GM19239 (cell line): ENCODE measurements at regions not wholly inside any gene's neighbourhood (a gene's known extent, or its start where the extent isn't known, plus 50 kb on each side); places are given as distances from the start of the nearest gene placed in this dataset.

ENCODE experiments used
- DNase-seq: peaks from one replicate; pipeline ENCODE4 v3.0.0; 2011; ENCODE audit warnings: low spot score; ENCODE audit not compliant: insufficient read length
- FAIRE-seq: peaks from 2 replicates; lab custom pipeline; 2011; peaks lifted over from hg19 to GRCh38; lab: Jason Lieb, UNC

DNA sequence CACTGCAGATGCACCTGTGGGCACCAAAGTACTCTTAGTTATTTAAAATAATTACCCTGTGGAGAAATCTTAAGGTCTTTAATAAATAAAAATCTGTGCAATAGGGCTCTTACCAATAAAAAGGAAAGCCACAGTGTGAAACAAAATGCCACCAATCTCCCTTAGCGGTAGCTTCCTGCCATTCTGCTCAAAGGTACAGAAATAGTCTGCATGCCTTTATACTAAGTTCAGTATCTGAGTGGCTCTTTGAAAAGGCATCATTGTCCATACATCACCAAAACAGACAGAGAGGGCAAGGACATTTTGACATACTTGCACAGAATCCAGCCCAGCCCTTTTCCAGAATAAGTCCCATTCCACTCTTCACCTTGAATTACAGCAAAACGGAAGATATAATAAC, 161.0 kb downstream of the KLF12 start:
- FAIRE-seq = peak; percentile 4
- no peak for DNase-seq

DNA sequence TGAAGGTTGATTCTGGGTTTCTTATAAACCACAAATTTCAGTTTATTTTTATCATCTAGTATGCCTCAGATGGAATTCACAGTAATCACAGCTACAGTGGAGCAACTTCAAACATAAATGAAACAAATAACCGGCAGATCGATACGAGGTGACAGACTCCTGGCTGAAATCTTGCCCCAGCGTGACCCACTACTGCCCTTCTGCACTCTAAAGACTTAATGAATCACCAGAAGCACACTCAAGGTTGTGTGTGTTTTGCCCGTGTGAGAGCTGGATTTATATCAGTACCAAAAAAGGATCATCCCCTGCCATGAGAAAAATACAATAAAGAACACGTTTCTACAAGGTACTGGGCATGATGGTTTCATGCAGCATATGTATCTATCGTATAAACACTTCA, 161.7 kb downstream of the KLF12 start:
- no peak for FAIRE-seq
- DNase-seq = no peak

DNA sequence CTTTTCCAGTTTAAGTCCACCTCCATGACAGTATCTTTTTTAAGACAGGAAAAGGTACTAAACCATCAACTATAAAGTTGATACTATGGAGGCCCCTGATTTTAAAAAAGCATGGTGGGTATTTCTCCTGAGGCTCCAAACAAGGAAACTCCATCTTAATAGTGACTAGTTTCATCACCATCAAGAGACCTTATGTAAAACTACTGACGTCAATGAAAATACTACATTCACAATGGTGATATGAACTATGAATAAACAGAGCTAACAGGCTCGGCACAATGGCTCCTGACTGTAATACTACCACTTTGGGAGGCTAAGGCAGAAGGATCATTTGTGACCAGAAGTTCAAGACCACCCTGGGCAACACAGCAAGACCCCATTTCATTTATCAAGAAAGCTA, 162.7 kb downstream of the KLF12 start:
- FAIRE-seq (no peak), DNase-seq (no peak)

DNA sequence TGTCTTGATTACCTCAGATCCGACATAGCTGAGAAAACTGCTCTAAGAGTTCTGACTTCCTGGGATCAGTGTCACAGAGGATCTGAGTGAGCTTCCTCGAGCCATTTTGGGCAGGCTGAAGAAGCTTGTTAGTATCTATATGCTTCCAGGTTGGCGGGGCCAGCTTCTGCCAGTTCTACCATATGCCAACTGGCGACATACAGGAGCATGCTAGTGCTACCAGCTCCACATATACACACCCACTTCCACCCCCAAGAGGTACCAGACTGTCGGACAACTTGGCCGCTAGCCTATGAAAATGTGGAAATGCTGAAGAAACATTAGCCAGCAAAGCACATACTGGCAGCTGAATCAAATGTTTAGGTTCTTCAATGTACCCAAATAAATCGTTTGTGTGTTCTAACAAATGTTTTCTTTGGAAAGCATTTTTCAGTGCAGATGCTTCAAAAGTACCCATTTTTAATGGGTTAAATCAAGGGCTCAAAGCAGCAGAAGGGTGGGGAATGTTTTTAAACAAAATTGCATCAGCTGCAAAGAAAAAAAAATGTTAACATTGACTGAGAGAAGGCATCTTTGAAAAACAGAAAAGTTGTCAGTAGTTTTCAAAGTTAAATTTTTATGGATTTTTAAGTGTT, 163.7 kb downstream of the KLF12 start:
- FAIRE-seq = peak; percentile 8
- DNase-seq = no peak

DNA sequence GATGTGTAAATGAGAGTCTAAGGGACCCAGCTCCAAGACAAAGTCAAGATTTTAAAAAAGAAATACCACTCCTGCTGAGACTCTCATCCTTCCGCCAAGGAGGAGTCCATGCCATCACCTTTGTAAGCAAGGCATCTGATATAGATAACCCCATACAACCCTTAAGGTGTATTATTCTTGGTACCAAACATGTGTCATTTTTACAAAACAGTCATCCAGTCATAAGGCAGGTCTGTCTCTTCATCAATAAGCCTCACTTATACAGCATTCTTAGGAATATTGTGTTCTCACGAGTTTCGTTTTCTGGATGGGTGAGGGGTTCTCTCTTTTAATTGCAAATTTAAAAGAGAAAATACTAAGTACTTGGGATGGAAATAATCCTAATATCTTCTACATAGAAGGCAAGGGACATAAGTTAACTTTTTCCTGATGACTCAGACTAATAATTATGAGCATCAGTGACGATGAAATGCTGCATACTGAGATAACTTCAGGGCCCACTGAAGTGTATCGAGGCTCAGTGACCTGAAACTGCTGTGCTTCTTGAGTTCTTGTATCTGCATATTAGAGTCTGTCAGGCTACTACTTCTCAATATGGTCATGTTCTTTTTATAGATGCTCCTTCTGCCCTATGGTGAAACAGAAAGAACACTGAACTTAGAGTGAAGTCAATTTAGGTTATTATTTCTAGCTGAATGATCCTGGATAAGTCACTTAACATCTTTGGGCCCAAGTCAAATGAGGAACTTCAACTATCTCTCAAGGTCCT, 166.6 kb downstream of the KLF12 start:
- peak; percentile 18 for DNase-seq
- peak; percentile 97 for FAIRE-seq

DNA sequence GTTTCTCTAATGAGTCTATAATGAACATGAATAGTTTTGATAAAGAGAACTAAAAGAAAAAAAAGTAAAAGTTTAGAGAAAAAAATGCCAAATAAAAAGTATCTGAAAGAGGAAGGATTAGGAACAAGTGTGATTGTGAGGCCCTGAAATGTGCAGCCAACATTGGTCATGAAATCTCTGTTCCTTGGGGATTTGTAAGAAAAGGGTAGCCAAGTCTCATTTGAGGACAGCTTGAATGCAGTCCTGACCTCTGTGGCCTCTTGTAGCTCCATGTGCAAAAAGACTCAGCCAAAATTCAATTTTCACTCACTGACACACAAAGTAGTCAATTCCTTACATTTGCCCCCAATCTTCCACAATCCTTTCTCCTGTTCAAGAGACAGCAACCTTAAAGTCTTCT, 167.9 kb downstream of the KLF12 start:
- FAIRE-seq (no peak), DNase-seq (no peak)

DNA sequence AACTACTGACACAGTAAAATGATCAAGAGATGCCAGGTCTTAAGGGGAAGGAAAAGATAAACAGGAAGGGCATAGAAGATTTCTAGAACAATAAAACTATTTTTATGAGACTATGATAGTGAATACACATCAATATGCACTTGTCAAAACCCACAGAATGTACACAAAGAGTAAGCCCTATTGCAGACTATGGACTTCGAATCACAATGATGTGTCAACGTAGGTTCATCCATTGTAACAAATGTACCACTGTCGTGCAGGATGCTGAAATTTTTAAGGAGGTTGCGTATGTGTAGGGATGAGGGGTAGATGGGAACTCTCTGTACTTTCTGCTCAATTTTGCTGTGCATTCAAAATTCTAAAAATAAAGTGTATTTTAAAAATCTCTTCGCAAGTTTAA, 171.9 kb downstream of the KLF12 start:
- DNase-seq (no peak), FAIRE-seq (no peak)

DNA sequence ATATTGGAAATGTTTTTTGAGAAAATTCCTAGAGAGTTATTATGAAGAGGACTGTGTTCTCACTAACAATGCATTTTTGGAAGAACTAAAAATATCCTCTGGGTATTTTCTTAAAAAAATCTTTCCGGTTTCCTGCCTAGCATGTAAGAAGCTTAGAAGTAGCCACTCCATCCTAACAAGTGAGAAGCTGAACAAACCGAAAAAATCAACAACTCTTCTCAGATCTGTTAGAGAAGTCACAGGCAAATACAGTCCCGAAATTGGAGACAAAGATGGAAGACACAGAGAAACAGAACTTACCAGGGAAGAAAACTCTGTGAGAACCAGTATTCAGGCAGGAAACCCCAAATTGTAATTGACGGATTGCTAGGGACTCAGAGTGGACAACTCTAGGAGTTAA, 173.0 kb downstream of the KLF12 start:
- FAIRE-seq (peak; percentile 74), DNase-seq (no peak)

DNA sequence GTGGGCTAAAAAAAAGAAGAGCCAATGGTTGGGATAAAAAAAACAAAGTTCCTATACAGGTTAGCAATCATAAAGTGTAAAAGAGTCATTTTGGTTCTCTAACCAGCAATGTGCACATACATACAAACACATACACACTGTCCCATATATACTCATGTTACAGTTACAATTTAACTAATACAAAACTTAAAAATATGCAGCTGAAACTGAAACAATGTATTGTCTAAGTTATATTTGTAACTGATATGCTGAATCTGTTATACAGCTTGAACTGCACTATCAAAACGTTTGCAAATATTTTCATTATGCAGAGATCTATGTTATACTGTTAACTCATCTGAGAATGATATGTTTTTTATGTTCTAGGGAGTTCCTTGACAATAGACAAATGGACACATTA, 173.7 kb downstream of the KLF12 start:
- FAIRE-seq = peak; percentile 79
- DNase-seq = no peak

DNA sequence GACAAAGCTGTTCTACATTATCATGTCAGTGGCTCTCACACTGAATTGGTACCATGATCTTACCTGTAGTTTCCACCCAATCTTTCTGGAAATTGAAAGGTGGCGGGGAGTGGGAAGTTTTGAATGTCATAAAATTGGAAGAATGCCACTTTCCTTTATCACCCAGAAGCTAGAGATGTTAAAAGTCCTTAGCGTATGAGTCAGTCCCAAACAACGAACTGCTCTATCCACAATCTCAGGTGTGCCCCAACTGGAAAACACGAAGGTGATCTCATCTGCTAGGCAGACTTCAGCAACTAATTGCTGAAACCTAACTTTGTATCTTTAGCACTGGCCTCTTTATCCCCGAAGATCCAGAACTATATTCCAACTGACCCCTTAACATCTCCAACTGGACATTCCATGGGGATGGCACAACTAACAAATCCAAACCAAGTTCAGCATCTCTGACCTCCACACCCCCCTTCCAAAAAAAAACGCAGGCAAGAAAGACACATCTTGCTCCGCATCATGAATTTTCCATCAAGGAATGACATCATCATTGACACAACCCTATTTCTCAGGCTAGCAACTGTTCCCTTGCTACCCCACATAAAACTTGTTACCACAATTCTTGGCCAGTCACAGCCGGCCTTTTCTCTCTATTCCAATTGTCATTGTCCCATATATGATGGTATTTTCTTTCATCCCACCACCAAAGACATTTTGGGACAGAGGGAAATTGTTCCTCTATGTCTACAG, 175.4 kb downstream of the KLF12 start:
- DNase-seq (no peak), FAIRE-seq (peak; percentile 86)

DNA sequence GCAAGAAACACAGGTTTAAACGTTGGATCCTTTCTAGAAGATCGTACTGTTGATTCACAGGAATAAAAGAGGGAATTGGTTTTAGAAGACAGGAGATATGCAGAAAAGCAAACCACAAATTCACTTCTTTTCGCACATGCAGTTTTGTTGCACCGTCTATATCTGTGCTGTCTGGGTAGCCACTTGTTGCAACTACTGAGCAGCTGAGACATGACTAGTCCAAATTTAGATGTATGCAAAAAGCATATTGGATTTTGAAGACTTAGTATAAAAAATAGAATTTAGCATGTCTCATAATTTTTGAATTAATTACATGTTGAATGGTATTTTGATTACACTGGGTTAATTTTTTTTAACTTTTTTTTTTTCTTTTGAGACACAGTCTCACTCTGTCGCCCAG, 176.3 kb downstream of the KLF12 start:
- FAIRE-seq = peak; percentile 26
- DNase-seq = no peak

DNA sequence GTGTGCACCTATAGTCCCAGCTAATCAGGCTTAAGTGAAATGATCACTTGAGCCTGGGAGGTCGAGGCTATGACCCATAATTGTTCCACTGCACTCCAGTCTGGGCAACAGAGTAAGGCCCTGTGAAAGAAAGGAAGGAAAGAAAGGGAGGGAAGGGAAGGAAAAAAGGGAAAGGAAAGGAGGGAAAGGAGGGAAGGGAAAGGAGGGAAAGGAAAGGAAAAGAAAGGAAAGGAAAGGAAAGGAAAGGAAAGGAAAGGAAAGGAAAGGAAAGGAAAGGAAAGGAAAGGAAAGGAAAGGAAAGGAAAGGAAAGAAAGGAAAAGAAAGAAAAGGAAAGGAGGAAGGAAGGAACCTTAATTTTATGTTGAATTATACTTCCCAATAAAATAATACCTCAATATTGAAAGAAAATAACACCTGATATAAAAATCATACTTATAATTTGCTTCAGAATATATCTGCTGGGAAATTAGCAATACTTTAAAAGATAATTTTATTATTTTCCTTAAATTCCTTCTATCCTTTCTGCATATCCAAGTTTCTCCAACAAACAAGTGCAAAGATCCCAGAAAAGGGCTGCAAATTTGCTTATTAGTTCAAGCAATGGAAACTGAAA, 177.3 kb downstream of the KLF12 start:
- peak; percentile 47 for FAIRE-seq
- DNase-seq = no peak

DNA sequence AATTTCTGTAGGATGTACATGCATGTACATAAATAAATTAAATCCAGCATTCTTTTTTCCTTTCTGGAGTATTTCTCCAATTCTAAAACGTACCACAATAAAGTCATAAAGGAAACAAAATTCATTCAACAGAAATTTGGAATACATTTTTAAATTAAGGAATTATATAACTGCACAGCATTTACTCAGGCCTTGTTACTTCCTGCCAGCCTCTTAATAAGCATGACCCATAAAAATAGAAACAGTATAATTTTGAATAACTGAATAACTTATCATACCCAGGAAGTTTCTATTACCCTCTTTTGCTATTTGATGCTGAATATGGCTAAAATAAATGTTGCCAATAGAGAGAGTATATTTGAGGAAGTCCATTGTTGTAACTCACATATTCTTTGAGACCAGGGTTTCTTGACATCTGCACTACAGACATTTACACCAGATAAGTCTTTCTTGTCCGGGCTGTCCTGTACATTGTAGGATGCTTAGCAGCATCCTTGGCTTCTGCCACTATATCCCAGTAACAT, 178.2 kb downstream of the KLF12 start:
- no peak for DNase-seq
- peak; percentile 81 for FAIRE-seq

DNA sequence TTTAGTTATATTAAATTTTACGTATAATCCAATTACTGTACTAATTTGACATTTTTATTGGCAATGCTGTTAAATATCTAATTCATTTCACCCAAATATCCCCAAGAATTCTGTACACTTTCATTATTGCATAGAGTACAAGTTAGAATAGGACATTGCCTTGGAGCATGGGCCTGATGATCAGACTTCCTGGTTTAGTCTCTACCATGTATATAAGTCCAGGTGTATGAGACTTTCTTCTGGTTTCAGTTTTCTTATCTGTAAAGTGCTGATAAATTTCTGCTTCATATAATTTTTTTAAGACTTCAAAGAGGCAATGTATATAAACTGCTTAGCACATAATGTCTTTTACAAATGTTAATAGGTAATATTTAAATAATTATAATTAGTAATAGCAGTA, 179.4 kb downstream of the KLF12 start:
- no peak for DNase-seq
- peak; percentile 70 for FAIRE-seq

DNA sequence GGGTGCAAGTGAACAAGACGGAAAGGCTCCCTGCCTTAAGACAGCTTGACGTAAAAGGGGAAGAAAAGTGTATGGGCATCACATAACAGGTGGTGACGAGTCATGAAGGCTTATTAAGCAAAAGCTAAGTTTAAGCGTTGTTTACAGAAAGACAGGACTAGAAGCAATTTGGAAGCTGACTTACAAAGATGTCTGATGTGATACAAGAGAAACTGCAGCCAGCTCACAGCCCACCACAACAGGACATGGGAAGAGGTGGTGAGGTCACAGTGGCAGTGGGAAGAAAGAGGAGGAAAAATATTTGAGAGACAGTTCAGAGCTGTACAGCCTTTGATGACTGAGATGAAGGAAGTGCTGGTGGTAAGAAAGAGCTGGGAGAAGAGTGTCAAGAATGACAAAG, 181.6 kb downstream of the KLF12 start:
- DNase-seq (no peak), FAIRE-seq (no peak)

DNA sequence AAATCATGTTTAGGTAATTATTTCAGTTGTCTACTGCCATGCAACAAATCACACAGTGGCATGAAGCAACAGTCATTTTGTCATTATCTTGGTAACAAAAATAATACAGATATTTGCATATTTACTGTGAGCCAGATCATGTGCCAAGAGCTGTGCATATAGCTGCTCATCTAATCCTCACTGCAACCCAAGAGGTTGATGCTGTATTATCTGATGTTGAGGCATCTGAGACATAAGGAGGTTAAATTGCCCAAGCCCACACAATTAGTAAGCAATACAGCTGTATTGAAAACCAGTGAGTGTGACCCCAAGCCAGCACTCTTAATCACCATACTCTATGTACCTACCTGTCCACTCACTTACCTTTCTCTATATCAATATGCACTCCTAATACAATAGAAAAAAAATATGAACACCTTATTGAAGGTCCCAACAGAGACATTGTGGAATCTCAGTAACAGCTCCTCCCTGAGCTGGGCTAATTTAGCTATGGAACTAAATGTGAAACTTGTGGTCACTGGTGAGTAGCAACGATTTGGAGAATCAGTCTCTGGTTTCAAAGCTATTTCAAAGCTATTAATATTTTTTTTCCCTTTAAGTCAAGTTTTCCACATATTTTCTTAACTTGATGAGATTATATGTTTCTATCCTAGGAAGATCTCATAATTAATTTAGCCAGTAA, 185.2 kb downstream of the KLF12 start:
- DNase-seq (no peak), FAIRE-seq (no peak)

DNA sequence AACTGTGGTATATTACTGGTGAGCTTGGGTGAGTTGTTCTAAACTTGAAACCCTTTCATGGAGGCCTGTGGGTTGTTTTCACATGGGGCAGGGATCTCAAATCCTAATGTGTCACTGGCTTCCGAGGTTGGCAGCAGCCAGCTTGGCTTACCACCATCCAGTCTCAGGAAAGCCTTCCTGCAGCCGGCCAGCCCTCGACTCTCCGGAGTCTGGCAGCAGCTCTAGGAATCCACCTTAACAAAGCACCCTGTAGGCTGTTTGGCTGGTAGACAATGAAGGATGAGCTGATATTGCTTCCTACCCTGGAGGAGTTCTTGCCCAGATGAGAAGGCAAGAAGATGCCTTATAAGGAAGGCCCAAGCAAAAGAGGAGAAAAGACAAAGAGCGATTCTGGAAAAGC, 188.3 kb downstream of the KLF12 start:
- no peak for DNase-seq

DNA sequence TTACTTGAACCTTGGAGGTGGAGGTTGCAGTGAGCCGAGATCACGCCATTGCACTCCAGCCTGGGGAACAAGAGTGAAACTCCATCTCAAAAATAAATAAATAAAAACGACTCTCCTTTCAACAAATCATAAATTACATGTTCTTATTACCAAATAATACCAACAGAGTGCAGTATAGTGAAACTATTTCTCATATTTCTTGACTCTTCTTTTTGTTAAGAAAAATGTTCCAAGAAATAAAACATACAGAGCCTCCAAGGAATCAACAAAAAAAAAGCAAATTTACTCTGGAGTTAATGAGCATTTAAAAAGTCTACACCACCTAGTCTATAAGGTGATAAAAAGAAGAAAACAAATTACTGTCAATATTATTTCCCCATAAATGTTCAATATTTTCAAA, 188.8 kb downstream of the KLF12 start:
- DNase-seq (no peak), FAIRE-seq (no peak)

More for the DNA sequence above, 188.3 kb downstream of the KLF12 start:
- peak; percentile 55 for FAIRE-seq

DNA sequence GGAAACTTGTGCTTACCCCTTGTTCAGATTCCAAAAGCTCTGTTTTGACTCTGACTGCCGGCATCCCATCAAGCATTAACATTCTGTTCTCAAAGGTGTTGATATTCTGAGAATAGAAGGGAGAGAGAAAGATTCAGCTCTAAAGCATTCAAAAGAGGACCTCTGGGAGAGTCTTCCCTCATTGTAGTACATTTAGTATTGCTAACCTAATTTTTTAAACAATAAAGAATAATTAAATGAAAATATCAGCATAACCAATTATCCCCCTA, 190.3 kb downstream of the KLF12 start:
- FAIRE-seq = no peak
- no peak for DNase-seq
